GM19238 (cell line): ENCODE measurements at regions not wholly inside any gene's neighbourhood (a gene's known extent, or its start where the extent isn't known, plus 50 kb on each side); places are given as distances from the start of the nearest gene placed in this dataset.
"Not testable (repeated sequence)": the region's sequence is repeated elsewhere in the genome, so short reads cannot be mapped to it uniquely, and the experiment has no call there.

Experiments used
- DNase-seq: peaks from one replicate; pipeline ENCODE4 v3.0.0; 2011; ENCODE audit warnings: low spot score; ENCODE audit not compliant: insufficient read length

- no peak for DNase-seq
Observed at GRCh38 chr12:92987362-92987761, 58.3 kb upstream of the EEA1 start.

GRCh38 chr12:92987846-92988621, 58.9 kb upstream of the EEA1 start:
- peak; percentile 46 for DNase-seq

- no peak for DNase-seq
Observed at GRCh38 chr12:92988622-92989130, 59.6 kb upstream of the EEA1 start.

DNA sequence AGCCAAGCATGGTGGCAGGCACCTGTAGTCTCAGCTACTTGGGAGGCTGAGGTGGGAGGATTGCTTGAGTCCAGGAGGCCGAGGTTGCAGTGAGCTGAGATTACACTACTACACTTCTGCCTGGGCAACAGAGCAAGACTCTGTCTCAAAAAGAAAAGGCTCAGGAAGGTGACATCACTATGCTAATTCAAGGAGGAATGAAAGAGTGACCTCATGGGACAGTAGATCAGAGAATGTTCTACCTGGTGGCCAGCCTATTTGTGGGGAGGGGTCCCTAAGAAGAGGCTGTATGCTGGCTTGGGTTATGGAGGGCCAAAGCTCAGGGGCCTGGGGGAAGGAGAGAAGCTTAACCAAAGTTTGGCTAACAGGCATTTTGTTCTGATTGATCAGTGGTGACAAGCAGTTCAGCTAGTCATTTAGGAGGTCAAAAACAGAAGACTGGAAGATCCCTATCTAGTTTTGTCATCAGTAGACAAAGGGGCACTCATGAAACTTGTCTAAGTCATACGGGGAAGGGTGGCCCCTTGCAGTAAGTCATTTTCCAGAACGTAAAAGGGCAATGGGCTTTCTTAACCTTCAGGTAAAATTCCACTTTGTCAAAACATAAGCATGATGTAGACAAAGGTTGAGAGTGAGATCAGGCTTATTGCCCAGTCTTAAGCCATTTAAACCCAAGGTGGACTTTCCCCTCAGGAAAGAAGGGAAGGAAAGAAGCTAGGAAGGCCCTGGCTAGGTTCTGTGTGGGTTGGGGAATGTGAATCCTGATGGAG, 60.8 kb upstream of the EEA1 start:
- no peak for DNase-seq

GRCh38 chr12:92991134-92991533, 62.0 kb upstream of the EEA1 start:
- DNase-seq = no peak

DNA sequence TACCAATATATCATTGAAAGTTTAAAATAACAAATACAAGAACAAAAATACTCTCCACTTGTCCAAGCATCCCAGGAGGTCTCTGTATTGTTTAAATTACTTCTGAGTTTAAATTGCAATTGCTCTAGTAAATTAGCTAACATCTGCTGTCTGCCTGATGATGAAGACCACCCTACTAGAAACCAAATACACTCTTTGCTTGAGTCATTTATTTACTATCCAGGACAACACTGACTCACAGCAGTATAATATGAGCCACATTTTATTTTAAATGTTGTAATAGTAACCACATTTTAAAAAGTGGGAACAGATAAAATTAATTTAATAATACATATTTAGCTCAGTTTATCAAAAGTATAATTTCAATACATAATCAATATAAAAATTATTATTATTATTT, 62.9 kb upstream of the EEA1 start:
- DNase-seq = no peak

GRCh38 chr12:92993259-92993658, 64.2 kb upstream of the EEA1 start:
- no peak for DNase-seq

DNA sequence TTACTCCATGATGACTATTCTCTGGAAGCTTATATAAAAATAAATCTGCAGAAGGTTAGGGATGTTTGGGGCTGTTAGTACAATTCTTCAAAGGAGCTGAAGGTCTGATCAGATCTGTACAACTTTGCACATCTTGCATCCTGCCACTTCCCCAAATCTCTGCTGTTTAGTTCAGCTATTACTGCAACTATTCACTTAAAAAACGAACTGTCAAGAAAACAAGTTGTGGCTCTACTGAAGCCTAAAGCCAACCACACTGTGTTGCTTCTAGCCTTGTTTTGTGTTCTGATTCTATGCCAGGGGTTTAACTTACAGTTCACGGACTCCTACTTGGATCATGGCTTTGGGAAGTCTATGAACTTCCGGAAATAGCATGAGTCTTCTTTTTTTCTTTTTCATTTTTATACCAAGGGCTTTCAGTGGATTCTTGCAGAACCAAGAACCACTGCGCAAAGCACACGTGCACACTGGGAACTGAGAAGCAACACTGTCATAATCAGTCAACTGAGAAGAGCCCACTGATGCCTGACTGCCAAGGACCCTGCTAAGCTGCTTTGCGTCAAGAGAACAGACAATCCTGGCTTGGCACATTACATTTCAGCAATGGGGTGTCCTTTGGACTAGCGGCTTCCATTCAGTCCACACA, 66.3 kb upstream of the EEA1 start:
- no peak for DNase-seq

DNA sequence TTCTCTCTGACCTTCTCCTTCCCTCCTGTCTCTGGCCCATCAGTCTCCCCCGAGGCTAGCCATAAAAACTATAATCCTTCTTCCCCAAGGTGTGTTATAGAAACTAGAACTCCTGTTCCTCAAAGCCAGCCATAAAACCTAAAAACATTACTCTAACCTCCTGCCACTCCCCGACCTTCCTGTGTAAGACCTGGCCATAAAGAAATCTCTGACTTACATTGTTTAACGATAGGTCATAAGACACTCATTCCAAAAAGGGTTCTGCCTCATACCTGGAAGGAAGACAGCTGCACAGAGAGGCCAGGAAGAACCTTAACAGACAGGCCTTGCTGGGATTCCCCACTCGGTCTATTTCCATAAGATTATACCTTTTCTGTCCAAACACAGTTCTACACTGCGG, 70.9 kb upstream of the EEA1 start:
- DNase-seq = no peak

DNA sequence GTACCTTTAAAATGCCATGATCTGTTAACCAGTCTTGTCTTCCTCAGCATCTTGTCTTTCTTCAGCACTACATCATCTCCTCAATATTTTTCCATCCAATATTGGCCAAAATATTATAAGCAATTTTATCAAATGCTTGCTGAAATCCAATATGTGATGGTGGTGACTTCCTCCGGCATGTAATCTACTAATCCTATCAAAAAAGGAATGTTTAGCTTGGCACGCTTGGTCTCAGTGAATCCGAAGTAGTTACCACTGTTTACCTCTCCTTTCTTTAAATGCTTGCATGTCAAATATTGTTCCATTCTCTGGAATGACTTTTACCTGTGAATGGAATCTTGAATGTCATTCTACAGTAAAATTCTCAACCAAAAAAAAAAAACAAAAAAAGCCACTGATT, 72.3 kb upstream of the EEA1 start:
- no peak for DNase-seq

DNA sequence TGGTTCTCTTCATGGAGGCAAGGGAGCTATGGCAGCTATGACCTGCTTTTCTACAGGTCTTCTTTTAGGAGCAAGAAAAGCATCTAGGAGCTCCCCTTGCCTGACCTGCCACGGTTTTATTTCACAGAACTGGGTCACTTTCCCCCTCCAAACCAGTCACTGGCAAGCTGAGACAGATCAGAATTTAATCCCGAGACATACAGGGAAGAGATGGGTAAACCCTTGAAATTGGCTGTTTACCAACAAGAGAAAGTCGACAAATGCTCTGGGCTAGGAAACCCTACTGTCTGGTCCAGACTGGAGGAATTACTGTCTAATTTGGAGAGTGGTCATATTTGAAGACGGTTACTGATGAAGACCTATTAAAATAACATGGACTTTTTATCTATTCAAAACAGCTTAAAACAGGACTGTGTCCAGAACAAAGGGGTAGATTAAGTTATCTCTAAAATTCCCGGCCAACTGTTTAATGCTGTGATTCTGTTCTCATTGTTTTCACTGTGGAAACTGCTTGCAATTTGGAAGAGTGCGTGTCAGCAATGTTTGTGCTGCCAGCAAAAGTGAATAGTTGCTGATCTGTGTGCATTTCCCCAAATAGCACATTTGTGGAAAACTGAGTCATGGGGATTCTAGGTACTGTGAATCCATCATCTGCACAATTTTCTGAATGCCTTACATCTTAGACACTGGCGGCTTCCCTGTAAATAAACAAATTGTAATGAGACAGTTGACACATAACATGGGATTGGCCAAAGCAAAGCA, 73.4 kb upstream of the EEA1 start:
- no peak for DNase-seq

DNA sequence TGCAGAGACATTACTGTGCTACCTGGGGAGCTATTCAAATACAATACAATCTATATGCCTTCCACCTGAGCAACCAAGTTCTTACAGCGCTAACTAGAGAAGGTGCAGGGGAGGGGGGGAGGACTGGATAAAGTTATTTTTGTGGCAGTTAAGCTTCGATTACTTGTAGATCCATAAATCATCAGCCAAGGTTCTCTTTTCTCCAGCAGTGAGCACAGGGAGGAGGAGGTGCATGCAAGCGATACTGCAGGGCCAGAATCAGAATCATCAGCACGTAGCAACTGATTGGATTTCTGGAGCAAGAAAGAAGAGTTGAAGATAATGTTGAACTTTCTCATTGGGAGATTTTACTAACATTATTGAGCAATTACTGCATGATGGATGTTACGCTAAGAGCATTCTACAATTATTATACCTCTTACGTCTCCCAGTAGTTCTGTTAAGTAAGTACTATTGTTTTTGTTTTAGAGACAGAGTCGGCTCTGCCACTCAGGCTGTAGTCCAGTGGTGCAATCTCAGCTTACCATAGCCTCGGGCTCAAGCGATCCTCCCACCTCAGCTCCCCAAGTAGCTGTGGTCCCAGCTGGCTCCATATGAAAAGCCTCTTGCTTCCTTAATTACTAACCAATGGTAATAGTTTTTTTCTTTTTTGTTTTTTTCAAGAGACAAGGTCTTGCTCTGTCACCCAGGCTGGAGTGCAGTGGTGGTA, 74.6 kb upstream of the EEA1 start:
- no peak for DNase-seq

DNA sequence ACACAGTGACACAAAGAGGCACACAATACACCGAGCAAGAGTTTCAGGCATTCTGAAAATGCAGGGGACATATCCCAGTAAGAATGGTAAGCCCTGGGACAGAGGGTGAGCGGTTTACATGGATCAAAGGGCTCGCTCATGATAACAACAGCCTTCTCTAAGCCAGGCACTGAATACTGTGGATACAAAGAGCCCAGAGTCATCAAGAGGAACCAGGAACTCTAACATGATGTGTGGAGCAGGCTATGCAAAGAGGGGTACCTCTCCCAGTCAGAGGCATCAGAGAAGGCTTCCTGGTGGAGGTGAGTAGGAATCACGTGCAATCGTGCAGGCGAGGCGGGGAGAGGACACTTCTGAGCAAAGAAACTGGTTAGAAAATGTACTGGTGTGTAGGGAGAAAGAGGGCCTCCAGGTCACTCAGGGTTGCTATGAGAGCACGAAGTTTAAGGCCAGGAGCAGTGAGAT, 76.9 kb upstream of the EEA1 start:
- no peak for DNase-seq

GRCh38 chr12:93006471-93007208, 77.5 kb upstream of the EEA1 start:
- DNase-seq = no peak

- DNase-seq = no peak
Observed at GRCh38 chr12:93007544-93007943, 78.4 kb upstream of the EEA1 start.

- DNase-seq = no peak
Observed at GRCh38 chr12:93008044-93008778, 79.1 kb upstream of the EEA1 start.

GRCh38 chr12:93008880-93009279, 79.8 kb upstream of the EEA1 start:
- DNase-seq = not testable (repeated sequence)

- no peak for DNase-seq
Observed at GRCh38 chr12:93009533-93009932, 80.4 kb upstream of the EEA1 start.

GRCh38 chr12:93010461-93010860, 81.4 kb upstream of the EEA1 start:
- DNase-seq = no peak
